ENCODE measurements at regions not wholly inside any gene's neighbourhood (a gene's known extent, or its start where the extent isn't known, plus 50 kb on each side); places are given as distances from the start of the nearest gene placed in this dataset.

DNA sequence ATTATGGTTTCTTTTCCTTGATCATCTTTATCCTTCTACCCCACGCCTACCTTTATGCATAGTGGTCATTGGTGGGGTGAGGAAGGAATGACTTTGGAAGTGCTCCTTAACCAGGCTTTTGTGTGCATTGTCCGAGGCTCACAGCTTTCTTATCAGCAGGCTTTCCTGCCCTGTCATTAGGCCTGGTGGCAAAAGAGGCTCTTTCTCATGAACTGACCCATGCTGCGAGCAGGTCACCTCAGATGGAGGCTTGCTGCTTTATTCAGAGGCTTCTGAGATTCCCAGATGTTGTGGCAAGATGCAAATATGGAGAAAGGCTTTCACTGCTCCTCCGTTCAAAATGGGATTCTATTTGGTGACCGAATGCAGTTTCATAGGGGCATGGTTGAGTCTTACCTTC, 57.4 kb upstream of the DMRTA1 start:
- no peak for DNase-seq (ENCODE audit: extremely low read depth in 1 of 2, low read depth in 1 of 2)

DNA sequence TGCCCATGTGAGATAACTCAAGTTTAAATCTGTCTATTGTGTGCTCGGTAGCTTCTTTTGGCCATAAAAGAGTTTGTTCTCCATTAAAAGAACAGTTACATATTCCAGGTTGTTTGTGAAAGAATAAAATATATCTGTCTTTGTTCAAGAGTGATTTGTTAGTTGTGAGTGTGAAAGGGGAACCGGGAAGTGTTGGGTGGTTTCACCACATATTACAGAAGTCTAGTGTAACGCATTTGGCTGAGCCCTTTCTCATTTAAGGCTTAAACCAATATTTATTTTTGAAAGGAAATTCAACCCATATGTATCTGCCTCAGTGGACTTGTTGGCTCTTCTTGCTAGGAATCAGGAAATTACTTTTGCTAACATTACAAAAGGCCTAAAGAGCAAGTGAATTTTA, 54.1 kb upstream of the DMRTA1 start:
- no peak for DNase-seq (ENCODE audit: extremely low read depth in 1 of 2, low read depth in 1 of 2)

DNA sequence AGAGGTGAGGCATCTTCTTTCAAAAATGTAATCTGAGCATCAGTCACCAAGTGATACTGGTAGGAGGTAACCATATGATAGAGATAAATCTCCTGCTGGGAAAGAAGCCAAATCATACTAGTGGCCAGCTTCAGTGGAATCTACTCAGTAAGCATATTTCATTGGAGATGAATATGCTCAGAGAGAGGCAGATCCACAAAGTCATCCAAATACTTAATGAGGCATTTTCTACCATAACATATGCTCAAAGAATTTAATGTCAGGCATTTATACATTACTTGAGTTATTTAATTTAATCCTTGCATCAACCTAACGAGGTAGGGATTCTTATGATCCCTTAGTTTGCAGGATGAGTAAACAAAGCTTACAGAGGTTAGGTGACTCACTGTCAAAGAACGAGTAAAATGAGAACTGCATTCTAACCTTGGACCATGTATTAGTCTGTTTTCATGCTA, 50.9 kb upstream of the DMRTA1 start:
- no peak for DNase-seq (ENCODE audit: extremely low read depth in 1 of 2, low read depth in 1 of 2)
